HCT116 (cell line): ENCODE measurements at regions not wholly inside any gene's neighbourhood (a gene's known extent, or its start where the extent isn't known, plus 50 kb on each side); places are given as distances from the start of the nearest gene placed in this dataset.

Source experiments
- ATAC-seq: fragments of 200-7000 bp; cut with Tn5 transposase; 2 replicates; pipeline ENCODE4 v1.9.1; 2020; ENCODE audit warnings: mild to moderate bottlenecking, moderate library complexity
- BruUV-seq: library from RNA; stranded (reverse); fragments of 400-500 nt; replicated peaks from 2 replicates; lab custom pipeline; 2021; lab: Mats Ljungman, UMichigan
- CTCF ChIA-PET: fragments of 300-600 bp; sonication (Branson Sonifier 250); formaldehyde crosslinking; loops from one replicate; lab custom pipeline; 2021; ENCODE audit warnings: antibody characterized with exemption; lab: Charles Lee
- POLR2A ChIA-PET: fragments of 300-600, 350-600 bp; sonication (Branson Sonifier 250); formaldehyde crosslinking; loops from one replicate; lab custom pipeline; 2021; ENCODE audit warnings: antibody characterized with exemption; lab: Charles Lee
- RAD21 ChIA-PET, 2 experiments: fragments of 300-600 bp; sonication (Branson Sonifier 250); formaldehyde crosslinking; loops; one replicate each; lab custom pipeline; 2023; ENCODE audit warnings: low total read pairs in 2 of 2; ENCODE audit not compliant: uncharacterized antibody in 2 of 2, unreplicated experiment in 2 of 2, low non-redundant PET in 1 of 2; lab: Charles Lee
- DNase-seq: peaks from one replicate; pipeline ENCODE4 v3.0.0-alpha.2; 2010; ENCODE audit warnings: low read depth, low spot score
- H2AFZ ChIP-seq: fragments of 200-600 bp; shearing (Covaris generic), sonication (generic); 2 replicates; pipeline ENCODE4 v1.6.1; 2017; ENCODE audit warnings: low read depth, mixed run types, mixed read lengths, antibody characterized with exemption, low read length; ENCODE audit not compliant: poor library complexity, severe bottlenecking
- H3K27ac ChIP-seq: 2 replicates; pipeline ENCODE4 v1.5.1; 2012; ENCODE audit warnings: low read depth, low read length
- H3K27me3 ChIP-seq: fragments of 200-600 bp; sonication (generic); 2 replicates; pipeline ENCODE4 v1.6.1; 2016; ENCODE audit warnings: mixed run types, low read length, mixed read lengths; ENCODE audit not compliant: insufficient read depth
- H3K36me3 ChIP-seq, 2 experiments: fragments of 200-500 bp in 1 of 2; fragments of 200-600 bp in 1 of 2; sonication (Bioruptor generic) in 1 of 2; sonication (generic) in 1 of 2; 2 replicates each; pipeline versions ENCODE4 v1.5.1 to v1.6.1; 2014 to 2016; ENCODE audit warnings: low read length in 2 of 2, inconsistent platforms in 1 of 2, mixed read lengths in 1 of 2, mixed run types in 1 of 2; ENCODE audit not compliant: insufficient read depth in 2 of 2, control insufficient read depth in 1 of 2
- H3K4me1 ChIP-seq, 2 experiments: fragments of 200-600 bp in 1 of 2; sonication (generic) in 1 of 2; 2 replicates each; pipeline versions ENCODE4 v1.5.1 to v1.6.1; 2012 to 2017; ENCODE audit warnings: low read length in 2 of 2, inconsistent platforms in 1 of 2, mild to moderate bottlenecking in 1 of 2, mixed read lengths in 1 of 2, mixed run types in 1 of 2, moderate library complexity in 1 of 2; ENCODE audit not compliant: insufficient read depth in 2 of 2, control insufficient read depth in 1 of 2
- H3K4me2 ChIP-seq: fragments of 200-600 bp; sonication (generic); 2 replicates; pipeline ENCODE4 v1.6.1; 2017; ENCODE audit warnings: mixed run types, low read length, mixed read lengths
- H3K4me3 ChIP-seq, 2 experiments: fragments of 200-600 bp in 1 of 2; sonication (generic) in 1 of 2; replicated peaks in 1 of 2; 2 replicates each; pipeline ENCODE4 v1.5.1; 2011 to 2016; ENCODE audit warnings: low read length in 2 of 2, control low read depth in 1 of 2, low read depth in 1 of 2, mild to moderate bottlenecking in 1 of 2, mixed read lengths in 1 of 2, mixed run types in 1 of 2
- H3K79me2 ChIP-seq: fragments of 200-600 bp; sonication (generic); 2 replicates; pipeline ENCODE4 v1.6.1; 2017; ENCODE audit warnings: mild to moderate bottlenecking, mixed run types, low read length, moderate library complexity, mixed read lengths; ENCODE audit not compliant: insufficient read depth
- H3K9ac ChIP-seq: fragments of 200-600 bp; sonication (generic); 2 replicates; pipeline ENCODE4 v1.6.1; 2016; ENCODE audit warnings: low read length, mixed read lengths
- H3K9me2 ChIP-seq: fragments of 200-600 bp; sonication (generic), shearing (Covaris generic); 2 replicates; pipeline ENCODE4 v1.6.1; 2017; ENCODE audit warnings: mixed run types, mild to moderate bottlenecking, moderate library complexity; ENCODE audit not compliant: insufficient read depth
- H3K9me3 ChIP-seq, 2 experiments: fragments of 200-500 bp in 1 of 2; fragments of 200-600 bp in 1 of 2; sonication (Bioruptor generic) in 1 of 2; sonication (generic) in 1 of 2; 2 replicates each; pipeline ENCODE4 v1.6.1; 2014 to 2017; ENCODE audit warnings: low read length in 2 of 2, mixed read lengths in 2 of 2, inconsistent platforms in 1 of 2, low read depth in 1 of 2, mild to moderate bottlenecking in 1 of 2, mixed run types in 1 of 2, moderate library complexity in 1 of 2; ENCODE audit not compliant: control insufficient read depth in 1 of 2, insufficient read depth in 1 of 2
- H4K20me1 ChIP-seq: fragments of 200-600 bp; sonication (generic), shearing (Covaris generic); 2 replicates; pipeline ENCODE4 v1.6.1; 2017; ENCODE audit warnings: mixed run types, mild to moderate bottlenecking, moderate library complexity; ENCODE audit not compliant: insufficient read depth
- CEBPB ChIP-seq: IDR thresholded peaks from 2 replicates; pipeline ENCODE4 v1.6.1; 2012; ENCODE audit warnings: low read depth
- FOSL1 ChIP-seq: IDR thresholded peaks from 2 replicates; pipeline ENCODE4 v1.6.1; 2012; ENCODE audit warnings: low read depth
- JUND ChIP-seq: IDR thresholded peaks from 2 replicates; pipeline ENCODE4 v1.6.1; 2012
- SRF ChIP-seq: IDR thresholded peaks from 2 replicates; pipeline ENCODE4 v1.6.1; 2012; ENCODE audit warnings: low read depth
- YY1 ChIP-seq: IDR thresholded peaks from 2 replicates; pipeline ENCODE4 v1.6.1; 2011; ENCODE audit warnings: low read length, low read depth, moderate library complexity, mild to moderate bottlenecking; ENCODE audit not compliant: insufficient replicate concordance; ENCODE audit errors: extremely low read depth
- intact Hi-C: fragments of 100-400 bp; cut with micrococcal nuclease; formaldehyde crosslinking; loops from 2 replicates; pipeline ENCODE4 v1.10.0; 2022

GRCh38 chr3:106212665-106213222 lies 343.9 kb upstream of the CBLB start:
- intact Hi-C loops = no loop called here
- Histone ChIP-seq H2AFZ (peak overlapping the region; percentile 38), H3K9ac (no peak overlapping the region), H3K9me3 (no peaks in the 10 kb centered on the region), H4K20me1 (no peaks in the 10 kb centered on the region), H3K36me3 (no peaks in the 10 kb centered on the region), H3K79me2 (no peaks in the 10 kb centered on the region), H3K4me3 (no peak overlapping the region), H3K27me3 (no peaks in the 10 kb centered on the region), H3K4me1 (no peaks in the 10 kb centered on the region; a peak in 1 of 4 replicates), H3K9me2 (no peaks in the 10 kb centered on the region), H3K27ac (no peak overlapping the region), H3K4me2 (no peak overlapping the region)
- DNase-seq (no peak), ATAC-seq (no peak)
- TF ChIP-seq YY1 (no peak), JUND (no peak), SRF (no peak), FOSL1 (no peak), CEBPB (no peak)
- RAD21 ChIA-PET = no interaction called here
- CTCF ChIA-PET = no interaction called here
- POLR2A ChIA-PET = no interaction called here
- no TSS peak for BruUV-seq

GRCh38 chr3:106213954-106214353 lies 345.1 kb upstream of the CBLB start:
- Histone ChIP-seq H3K9me2 (no peaks in the 10 kb centered on the region), H3K79me2 (no peaks in the 10 kb centered on the region), H3K4me2 (no peak overlapping the region), H3K9ac (no peak overlapping the region), H3K27ac (no peak overlapping the region), H3K36me3 (no peaks in the 10 kb centered on the region), H3K9me3 (no peaks in the 10 kb centered on the region), H3K4me1 (no peaks in the 10 kb centered on the region; a peak in 1 of 4 replicates), H3K27me3 (no peaks in the 10 kb centered on the region), H3K4me3 (no peak overlapping the region), H4K20me1 (no peaks in the 10 kb centered on the region), H2AFZ (no peak overlapping the region)
- CTCF ChIA-PET = no interaction called here
- DNase-seq (no peak), ATAC-seq (no peak)
- POLR2A ChIA-PET = no interaction called here
- TF ChIP-seq FOSL1 = no peak
- RAD21 ChIA-PET = no interaction called here
- BruUV-seq = no TSS peak
- intact Hi-C loops = no loop called here
